Daoy (cell line): ENCODE measurements at regions not wholly inside any gene's neighbourhood (a gene's known extent, or its start where the extent isn't known, plus 50 kb on each side); places are given as distances from the start of the nearest gene placed in this dataset.
"Not testable (repeated sequence)": the region's sequence is repeated elsewhere in the genome, so short reads cannot be mapped to it uniquely, and the experiment has no call there.

Source experiments
- DNase-seq: peaks from one replicate; pipeline ENCODE4 v3.0.0-alpha.2; 2015; ENCODE audit warnings: low read depth

GRCh38 chr10:50999163-50999562, 75.1 kb upstream of the PRKG1 start:
- no peak for DNase-seq

DNA sequence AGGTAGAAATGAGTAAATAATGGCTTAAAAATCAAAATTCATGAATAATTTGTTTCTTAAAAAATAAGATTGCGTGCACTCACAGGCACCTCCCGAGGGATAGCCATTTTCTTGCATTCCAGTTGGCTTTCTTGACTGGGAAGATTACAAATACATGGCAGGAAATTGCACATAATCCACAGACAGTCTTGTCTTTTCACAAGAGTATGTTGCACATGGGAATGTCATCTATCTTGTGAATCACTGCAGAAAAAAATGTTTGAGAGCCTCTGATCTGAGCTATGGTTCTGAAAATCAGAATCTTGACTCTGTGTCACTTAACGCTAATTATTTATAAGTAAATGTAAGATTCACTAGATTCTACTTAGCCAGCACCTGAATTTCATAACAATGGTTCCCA, 74.1 kb upstream of the PRKG1 start:
- peak; percentile 25 for DNase-seq

DNA sequence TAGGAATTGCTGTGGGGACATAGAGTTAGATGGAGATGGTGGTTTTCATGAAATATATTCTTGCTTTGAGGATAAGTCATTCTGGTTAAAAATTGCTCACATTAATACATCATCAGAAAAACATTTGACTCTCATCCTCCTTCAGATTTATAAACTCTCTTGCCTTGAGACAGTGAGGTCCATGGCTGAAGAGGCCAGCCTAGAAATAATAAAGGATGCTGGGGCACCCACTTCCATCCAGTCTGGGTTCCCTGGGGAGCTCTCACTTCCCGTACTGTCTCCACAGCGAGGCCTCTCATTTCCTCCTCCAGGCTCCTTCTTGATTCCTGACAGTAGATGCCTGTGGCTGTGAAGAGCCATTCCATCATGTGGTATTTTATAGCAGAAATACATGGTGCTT, 73.3 kb upstream of the PRKG1 start:
- no peak for DNase-seq

GRCh38 chr10:51001587-51001986, 72.7 kb upstream of the PRKG1 start:
- DNase-seq = no peak

DNA sequence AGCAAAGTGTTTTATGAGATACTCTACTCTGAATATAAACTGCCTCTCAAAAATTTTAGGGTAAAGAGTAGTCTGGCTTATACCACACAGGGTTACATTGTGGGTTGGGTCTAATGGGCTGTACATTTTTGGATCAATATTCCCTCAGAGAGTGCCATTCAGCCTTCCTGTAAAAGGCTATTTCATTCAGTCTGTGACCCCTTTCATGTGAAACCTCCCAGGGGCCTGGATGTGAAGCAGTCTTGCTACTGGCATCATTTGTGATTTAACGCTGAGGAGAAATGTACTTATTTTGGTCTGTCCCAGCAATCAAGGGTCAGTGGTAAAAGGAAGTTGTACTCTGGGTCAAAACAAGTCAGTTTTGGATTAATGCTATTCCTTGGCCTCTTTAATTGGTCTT, 71.8 kb upstream of the PRKG1 start:
- DNase-seq = no peak

DNA sequence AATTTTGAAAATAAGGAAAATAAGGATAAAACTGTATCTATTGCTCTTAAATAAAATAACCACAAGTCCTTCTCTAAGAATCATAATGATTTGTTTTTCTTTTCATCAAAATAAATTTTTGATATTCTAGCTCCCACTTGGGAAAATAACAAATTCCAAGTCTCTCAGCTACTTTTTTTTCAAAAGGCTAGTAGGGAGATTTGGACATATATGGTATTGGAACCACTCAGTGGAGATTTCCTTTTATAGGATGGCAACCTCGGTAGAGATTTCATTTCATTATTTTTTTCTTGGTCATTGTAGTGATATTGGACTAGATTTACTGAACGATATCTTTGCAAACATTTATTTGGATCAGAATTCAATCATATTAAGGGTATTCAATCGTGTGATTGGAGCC, 69.5 kb upstream of the PRKG1 start:
- DNase-seq = no peak

DNA sequence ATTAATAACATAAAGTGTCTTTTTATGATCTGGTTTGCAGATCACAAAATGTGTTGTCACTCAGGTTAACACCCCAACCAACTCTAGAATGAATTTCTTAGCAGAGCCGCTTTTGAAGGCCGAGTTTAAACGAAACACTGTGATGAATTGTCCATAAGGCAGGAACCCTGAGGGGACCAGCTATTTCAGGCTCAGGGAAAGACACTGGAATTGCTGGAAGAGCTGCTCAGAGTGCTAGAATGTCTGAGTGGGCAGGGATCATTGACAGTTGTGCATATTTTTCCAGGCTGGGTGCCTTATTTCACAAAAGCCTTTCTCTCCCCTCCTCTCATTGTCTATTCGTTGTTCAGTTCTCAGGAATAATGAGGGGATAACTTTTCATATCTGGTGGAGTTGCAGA, 68.7 kb upstream of the PRKG1 start:
- no peak for DNase-seq

DNA sequence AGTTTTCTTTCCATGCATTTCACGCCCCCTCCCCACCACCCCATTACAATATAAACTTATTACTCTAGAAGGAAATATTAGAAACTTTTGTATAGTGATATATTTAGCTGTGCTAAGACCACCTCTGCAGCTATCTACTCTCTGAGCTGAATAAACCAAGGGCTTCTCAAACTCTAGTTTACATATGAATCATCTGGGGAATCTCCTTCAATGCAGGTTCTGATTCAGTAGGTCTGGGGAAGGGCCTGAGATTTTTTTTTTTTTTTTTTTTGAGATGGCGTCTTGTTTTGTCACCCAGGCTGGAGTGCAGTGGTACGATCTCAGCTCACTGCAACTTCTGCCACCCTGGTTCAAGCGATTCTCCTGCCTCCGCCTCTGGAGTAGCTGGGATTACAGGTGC, 67.6 kb upstream of the PRKG1 start:
- DNase-seq = no peak

GRCh38 chr10:51007781-51008180, 66.5 kb upstream of the PRKG1 start:
- DNase-seq = peak; percentile 29

DNA sequence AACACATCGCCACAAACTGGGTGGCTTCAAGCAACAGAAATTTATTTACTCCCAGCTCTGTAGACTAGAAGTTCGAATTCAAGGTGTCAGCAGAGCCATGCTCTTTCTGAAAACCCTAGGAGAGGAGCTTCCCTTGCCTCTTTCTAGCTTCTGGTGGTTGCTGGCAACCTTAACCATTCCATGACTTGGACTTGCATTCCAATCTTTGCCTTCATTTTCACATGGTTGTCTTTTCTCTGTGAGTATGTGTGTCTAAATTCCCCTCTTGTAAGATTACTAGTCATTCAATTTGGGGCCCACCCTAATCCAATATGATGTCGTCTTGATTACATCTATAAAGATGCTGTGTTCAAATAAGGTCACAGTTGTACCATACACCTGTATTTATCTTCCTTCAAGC, 65.9 kb upstream of the PRKG1 start:
- DNase-seq = no peak

DNA sequence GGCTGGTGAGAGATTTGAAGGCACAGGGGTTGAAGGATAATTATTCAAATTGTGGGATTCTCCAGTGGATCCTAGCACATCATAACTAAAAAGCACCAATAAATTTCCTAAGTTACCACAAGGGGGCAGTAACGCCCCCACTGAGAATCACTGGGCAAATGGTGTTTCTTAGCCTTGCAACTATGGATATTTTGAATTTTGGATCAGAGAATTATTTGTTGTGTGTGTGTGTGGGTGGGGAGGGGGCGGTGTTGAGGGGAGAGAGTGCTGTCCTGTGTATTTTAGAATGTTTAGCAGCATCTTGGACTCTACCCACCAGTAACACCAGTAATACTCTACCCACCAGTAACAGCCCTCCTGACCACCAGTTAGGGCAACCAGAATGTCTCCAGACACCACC, 63.3 kb upstream of the PRKG1 start:
- peak; percentile 22 for DNase-seq

DNA sequence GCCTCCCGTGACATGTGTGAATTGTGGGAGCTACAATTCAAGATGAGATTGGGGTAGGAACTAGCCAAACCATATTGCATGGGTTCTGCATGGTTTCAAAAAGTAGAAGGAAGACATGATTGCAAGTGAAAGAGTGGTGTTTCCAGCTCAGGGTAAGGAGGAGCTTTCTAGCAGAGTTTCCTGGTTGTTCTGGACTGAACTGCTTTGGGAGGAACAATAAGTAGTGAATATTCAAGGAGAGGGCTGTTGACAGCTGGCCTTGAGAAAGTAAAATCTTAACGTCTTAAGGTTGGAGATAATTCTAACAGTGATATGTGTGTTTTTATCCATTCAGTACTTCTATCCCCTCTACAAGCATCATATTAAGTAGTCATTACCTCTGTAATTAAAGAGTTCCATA, 62.2 kb upstream of the PRKG1 start:
- DNase-seq = no peak

- no peak for DNase-seq
These were observed 59.5 kb upstream of the PRKG1 start for GRCh38 chr10:51014680-51015389.

DNA sequence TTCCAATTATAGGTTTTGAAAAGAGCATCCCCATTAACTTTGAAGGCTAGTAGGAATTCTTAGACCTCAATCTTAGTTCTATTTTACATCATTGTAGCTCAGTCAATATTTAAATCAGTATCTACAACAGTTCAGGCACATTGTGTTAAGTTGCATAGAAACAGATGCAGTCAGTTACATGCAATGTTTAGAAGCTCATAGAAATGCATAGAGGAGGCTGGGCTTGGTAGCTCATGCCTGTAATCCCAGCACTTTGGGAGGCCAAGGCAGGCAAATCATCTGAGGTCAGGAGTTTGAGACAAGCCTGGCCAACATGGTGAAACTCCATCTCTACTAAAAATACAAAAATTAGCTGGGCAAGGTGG, 58.9 kb upstream of the PRKG1 start:
- not testable (repeated sequence) for DNase-seq

DNA sequence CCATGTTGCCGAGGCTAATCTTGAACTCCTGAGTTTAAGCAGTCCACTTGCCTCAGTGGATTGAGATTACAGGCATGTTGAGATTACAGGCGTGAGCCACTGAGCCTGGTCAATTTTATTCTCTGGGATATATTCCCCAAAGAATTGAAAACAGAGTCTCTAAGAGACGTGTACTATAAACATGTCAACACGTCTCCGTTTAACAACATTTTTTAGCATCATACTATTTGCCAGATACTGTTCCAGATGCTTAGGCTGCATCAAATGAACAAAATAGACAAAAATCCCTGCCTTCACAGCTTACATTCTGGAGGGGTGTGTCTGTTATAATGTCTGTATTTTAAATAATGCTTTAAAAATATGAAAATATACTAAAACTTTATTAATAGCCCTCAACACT, 54.1 kb upstream of the PRKG1 start:
- no peak for DNase-seq

DNA sequence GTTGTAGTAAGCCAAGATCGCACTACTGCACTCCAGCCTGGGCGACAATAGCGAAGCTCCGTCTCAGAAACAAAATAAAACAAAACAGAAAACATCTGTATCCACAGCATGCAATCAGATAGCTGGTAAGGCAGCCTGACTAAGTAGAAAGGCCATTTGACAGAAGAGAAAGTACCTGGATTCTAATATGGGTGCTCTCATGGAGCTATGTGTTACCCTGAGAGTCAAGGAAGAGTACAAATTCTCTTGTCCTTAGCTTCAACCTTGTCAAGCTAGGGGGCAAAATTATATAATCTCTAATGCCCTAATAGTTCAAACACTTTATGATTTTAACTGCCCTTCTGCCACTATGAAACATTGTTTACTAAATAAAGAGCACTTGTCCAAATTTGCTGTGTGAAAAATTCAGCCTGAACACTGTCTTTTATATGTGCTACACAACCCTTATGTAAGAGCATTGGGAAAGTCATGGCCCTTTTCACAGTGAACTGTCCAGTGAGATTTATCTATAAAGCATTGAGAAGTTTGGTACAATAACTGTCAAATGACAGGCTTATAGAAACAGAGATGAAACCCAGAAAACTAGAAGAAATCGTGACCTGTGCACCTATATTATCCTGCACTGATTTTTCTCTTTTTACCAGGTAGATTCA, 51.2 kb upstream of the PRKG1 start:
- DNase-seq = no peak

DNA sequence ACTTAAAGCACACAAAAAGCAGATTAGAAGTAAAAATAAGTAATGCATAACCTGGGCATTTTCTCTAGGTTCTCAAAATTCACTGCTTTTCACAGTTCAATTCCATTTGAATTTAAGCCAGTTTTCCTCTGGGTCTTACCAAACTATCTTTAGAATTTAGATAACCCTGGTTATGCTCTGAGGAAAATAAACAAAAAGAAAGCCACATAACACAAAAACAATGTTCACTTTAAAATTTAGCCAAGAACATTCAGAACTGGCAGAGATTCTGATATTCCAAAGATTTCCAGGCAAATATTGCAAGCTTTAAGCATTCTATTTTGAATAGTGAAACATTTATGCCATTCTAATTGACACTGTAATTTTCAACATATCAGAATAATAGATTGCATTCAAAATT, 50.7 kb upstream of the PRKG1 start:
- DNase-seq = no peak
